Heart right ventricle (tissue), 16 donors: ENCODE measurements at regions not wholly inside any gene's neighbourhood (a gene's known extent, or its start where the extent isn't known, plus 50 kb on each side); places are given as distances from the start of the nearest gene placed in this dataset.

Experiments used
- ATAC-seq, 8 donors: fragments of 200-7000 bp; cut with Tn5 transposase; one replicate each; pipeline ENCODE4 v1.9.1; 2020; ENCODE audit warnings: mild to moderate bottlenecking in 8 of 8, moderate library complexity in 8 of 8, moderate number of reproducible peaks in 1 of 8
- DNase-seq, 2 donors: peaks; one replicate each; pipeline ENCODE4 v3.0.0-alpha.2; 2020
- H3K27ac ChIP-seq, 10 donors: fragments of 200-600 bp; sonication (generic) in 2 of 10; one replicate each; pipeline versions ENCODE4 v1.5.0 to v1.8.0; 2020 to 2022; ENCODE audit warnings: mild to moderate bottlenecking in 3 of 10
- H3K27me3 ChIP-seq, 7 donors: fragments of 200-600 bp; one replicate each; pipeline ENCODE4 v1.8.0; 2021 to 2022; ENCODE audit warnings: mild to moderate bottlenecking in 2 of 7
- H3K36me3 ChIP-seq, 9 donors: fragments of 200-600 bp; sonication (generic) in 1 of 9; one replicate each; pipeline versions ENCODE4 v1.5.0 to v1.8.0; 2020 to 2022; ENCODE audit warnings: mild to moderate bottlenecking in 2 of 9
- H3K4me1 ChIP-seq, 9 donors: fragments of 200-600 bp; sonication (generic) in 1 of 9; one replicate each; pipeline versions ENCODE4 v1.5.0 to v1.8.0; 2020 to 2022; ENCODE audit warnings: mild to moderate bottlenecking in 4 of 9
- H3K4me3 ChIP-seq, 10 donors: fragments of 200-600 bp; sonication (generic) in 2 of 10; one replicate each; pipeline versions ENCODE4 v1.5.0 to v1.8.0; 2020 to 2022; ENCODE audit warnings: mild to moderate bottlenecking in 7 of 10, moderate library complexity in 2 of 10
- H3K9me3 ChIP-seq, 11 donors: fragments of 200-600 bp in 10 of 11; sonication (generic) in 2 of 11; one replicate each; pipeline versions ENCODE4 v1.5.0 to v1.8.0; 2013 to 2022; ENCODE audit warnings: mild to moderate bottlenecking in 2 of 11, control low read depth in 1 of 11, moderate library complexity in 1 of 11
- WGBS, 2 donors: extraction: QIAGEN DNeasy Blood & Tissue Kit; methylation state at CpG; one replicate each; pipeline ENCODE4 v1.1.7; 2013; ENCODE audit warnings: inconsistent platforms in 1 of 2; 5-methylcytosine and 5-hydroxymethylcytosine counted together
- intact Hi-C, 10 donors: fragments of 100-400 bp; cut with DNase I; formaldehyde crosslinking; loops; one replicate each; pipeline versions ENCODE4 v1.11.1 to v1.14.2; 2022
- TF ChIP-seq, protein P1 (sequence below), 9 donors: fragments of 200-600 bp; sonication (generic) in 2 of 9; IDR thresholded peaks; one replicate each; pipeline versions ENCODE4 v1.5.0 to v1.8.0; 2021 to 2022; ENCODE audit warnings: antibody characterized with exemption in 9 of 9, mild to moderate bottlenecking in 5 of 9, moderate library complexity in 1 of 9
- donor health status: Arrhythmogenic right ventricular cardiomyopathy.
- donor health status: ischemic (EF 13 %, LVEDD 7.1; RV severe dilation, severe dysfunction).
- donor health status: healthy with polysubstance abuse.
- donor health status: DM: no; HTN: yes; CAD: no.
- donor health status: DM: no; HTN: no; CAD: no.
- donor health status: ischemic (EF 25% LVEDD 6.9; RV normal size, moderate dysfunction).
- donor health status: ischemic (EF 25% LVEDD 5.7; RV mildly dilated, moderate dysfunction).
- donor health status: healthy.
- donor health status: DM: yes; HTN: yes; CAD: no.
- donor health status: Ischemic cardiomyopathy.
- donor health status: ischemic (EF 35%, LVEDD 5.7; RV mildly dilated, moderate dysfunction).
- donor health status: nonischemic (EF 11% LVEDD 7.7; RV severe dilation, severe dysfunction).
- donor health status: DM: yes; HTN: yes; CAD: no.
- donor health status: PGD.
- donor health status: ischemic (EF 29% LVEDD 5.4; RV normal size, mild dysfunction).
- donor health status: nonischemic (EF 23%, LVEDD 6.1; RV moderate dilation, normal function).

DNA sequence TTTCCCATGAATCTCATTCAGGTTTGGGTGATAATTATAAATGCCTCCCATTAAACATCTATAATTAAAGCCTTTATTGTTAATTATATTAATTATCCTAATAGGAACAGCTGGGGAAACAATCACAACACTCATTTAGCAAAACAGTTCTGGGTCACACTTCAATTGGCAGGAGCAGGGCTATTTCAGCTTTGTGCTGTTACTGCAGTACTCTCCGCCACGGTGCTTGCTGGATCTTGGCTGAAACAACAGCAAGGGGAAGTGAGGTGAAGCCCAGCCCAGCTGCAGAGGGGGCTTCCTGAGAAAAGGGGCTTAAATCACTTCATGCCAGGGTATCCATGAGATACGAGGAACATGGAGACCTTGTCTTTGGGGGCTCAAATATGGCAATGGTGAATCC is 79.5 kb upstream of the SOX11 start:
- WGBS, 2 donors, result 71 to 79% methylated on average over 3 of the region's 3 CpGs
- Histone ChIP-seq H3K36me3 (no peaks in the 10 kb centered on the region), H3K9me3 (peaks cover 0 to 4% (median 0%) of the 10 kb centered on the region in 11 donors), H3K27me3 (peaks cover 0 to 9% (median 0%) of the 10 kb centered on the region in 7 donors), H3K4me3 (no peak overlapping the region), H3K27ac (no peak overlapping the region), H3K4me1 (no peaks in the 10 kb centered on the region)
- DNase-seq (no peak), ATAC-seq (no peak)
- intact Hi-C loops, result no loop called here
- TF ChIP-seq, protein P1, sequence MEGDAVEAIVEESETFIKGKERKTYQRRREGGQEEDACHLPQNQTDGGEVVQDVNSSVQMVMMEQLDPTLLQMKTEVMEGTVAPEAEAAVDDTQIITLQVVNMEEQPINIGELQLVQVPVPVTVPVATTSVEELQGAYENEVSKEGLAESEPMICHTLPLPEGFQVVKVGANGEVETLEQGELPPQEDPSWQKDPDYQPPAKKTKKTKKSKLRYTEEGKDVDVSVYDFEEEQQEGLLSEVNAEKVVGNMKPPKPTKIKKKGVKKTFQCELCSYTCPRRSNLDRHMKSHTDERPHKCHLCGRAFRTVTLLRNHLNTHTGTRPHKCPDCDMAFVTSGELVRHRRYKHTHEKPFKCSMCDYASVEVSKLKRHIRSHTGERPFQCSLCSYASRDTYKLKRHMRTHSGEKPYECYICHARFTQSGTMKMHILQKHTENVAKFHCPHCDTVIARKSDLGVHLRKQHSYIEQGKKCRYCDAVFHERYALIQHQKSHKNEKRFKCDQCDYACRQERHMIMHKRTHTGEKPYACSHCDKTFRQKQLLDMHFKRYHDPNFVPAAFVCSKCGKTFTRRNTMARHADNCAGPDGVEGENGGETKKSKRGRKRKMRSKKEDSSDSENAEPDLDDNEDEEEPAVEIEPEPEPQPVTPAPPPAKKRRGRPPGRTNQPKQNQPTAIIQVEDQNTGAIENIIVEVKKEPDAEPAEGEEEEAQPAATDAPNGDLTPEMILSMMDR (IDR thresholded peaks at IDR 0.05), result no peak

DNA sequence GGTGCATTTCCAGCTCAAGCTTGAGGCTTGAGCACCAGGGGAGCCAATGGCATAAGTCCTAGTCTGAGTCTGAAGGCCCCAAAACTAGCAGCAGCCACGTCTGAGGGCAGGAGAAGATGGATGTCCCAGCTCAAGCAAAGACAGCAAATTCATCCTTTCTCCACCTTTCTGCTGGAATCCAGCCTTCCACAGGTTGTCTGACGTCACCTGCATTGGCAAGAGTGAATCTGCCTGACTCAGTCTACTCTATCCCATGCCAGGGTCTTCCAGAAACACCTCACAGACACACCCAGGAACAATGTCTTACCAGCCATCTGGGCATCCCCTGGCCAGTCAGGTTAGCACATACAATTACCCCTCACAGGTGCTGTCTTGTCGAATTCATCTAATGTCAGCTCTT is 76.2 kb upstream of the SOX11 start:
- no peak overlapping the region for H3K4me3 ChIP-seq
- DNase-seq, result no peak
- H3K9me3 ChIP-seq, result no peaks in the 10 kb centered on the region
- TF ChIP-seq, protein P1 (IDR thresholded peaks at IDR 0.05), result no peak
- no peak overlapping the region for H3K27ac ChIP-seq
- no peak for ATAC-seq
- WGBS, 2 donors, result 82 to 90% methylated on average over 3 of the region's 3 CpGs
- intact Hi-C loops, result no loop called here
- H3K4me1 ChIP-seq, result no peaks in the 10 kb centered on the region
- H3K36me3 ChIP-seq, result no peaks in the 10 kb centered on the region
- no peaks in the 10 kb centered on the region for H3K27me3 ChIP-seq

DNA sequence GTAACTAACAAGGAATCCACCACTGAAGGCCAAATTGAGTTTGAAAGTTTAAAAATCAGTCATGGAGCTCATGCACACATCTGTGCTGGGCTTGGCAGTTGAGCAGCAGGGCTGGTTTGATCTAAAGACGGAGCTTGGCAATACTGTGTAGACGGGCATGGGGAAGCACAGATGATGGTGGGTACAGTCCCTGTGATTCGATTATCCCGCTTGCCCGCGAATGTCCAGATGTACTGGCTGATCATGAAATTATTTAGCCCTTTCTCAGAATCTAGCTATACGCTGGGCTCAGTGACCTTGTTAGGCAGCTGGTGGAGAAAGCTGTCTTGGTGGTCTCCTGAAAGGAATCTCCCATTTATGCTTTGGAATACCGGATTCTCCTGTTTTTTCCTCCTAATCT is 74.8 kb upstream of the SOX11 start:
- Histone ChIP-seq H3K9me3 (no peaks in the 10 kb centered on the region), H3K4me1 (no peaks in the 10 kb centered on the region), H3K4me3 (no peak overlapping the region), H3K27me3 (no peaks in the 10 kb centered on the region), H3K36me3 (no peaks in the 10 kb centered on the region), H3K27ac (no peak overlapping the region)
- DNase-seq, result no peak
- WGBS, 2 donors, result 92 to 98% methylated on average over 8 of the region's 8 CpGs
- ATAC-seq, result no peak
- TF ChIP-seq, protein P1 (IDR thresholded peaks at IDR 0.05), result no peak
- intact Hi-C loops, result no loop called here

DNA sequence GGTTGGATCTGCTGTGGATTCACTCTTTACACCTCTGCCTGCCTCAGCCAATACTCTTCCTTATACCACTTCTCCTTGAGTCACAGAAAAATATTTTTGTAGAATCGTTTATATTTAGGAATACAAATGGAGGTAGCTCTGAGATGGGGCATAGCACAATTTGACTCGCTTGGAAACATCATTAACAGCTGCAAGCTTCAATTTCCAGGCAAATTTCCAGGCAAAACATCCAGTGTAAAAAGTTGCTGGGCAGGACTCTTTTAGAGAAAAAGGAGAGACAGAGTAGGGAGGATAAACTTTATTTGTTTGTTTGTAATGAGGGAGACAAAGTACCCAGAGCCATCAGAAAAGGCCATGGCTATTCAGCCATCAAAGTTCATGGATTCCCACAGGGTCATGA is 74.4 kb upstream of the SOX11 start:
- Histone ChIP-seq H3K4me3 (no peak overlapping the region), H3K9me3 (no peaks in the 10 kb centered on the region), H3K27me3 (no peaks in the 10 kb centered on the region), H3K27ac (no peak overlapping the region), H3K36me3 (no peaks in the 10 kb centered on the region), H3K4me1 (no peaks in the 10 kb centered on the region)
- TF ChIP-seq, protein P1 (IDR thresholded peaks at IDR 0.05), result no peak
- WGBS, 2 donors, result 61 to 74% methylated on average over 2 of the region's 2 CpGs
- intact Hi-C loops, result no loop called here
- no peak for ATAC-seq
- DNase-seq, result no peak

DNA sequence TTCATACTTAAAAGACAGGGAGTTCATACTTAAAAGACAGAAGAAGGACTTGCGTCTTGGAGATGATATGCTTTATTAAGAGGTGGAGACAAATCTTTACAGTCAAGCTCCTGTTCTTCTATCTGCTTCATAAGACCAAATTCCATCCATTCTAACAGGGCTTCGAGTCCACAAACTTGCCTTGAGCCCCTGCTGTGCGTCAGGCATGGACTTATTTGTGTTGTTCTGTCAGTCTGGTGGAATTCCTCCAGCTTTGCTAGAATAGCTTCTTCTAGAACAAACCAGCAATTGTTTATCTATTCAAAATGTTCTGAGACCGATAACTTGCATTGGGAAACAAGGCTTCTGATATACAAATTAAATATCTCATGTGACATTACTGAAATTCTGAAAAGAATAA is 73.9 kb upstream of the SOX11 start:
- intact Hi-C loops, result no loop called here
- 64 to 70% methylated on average over 4 of the region's 4 CpGs for WGBS, 2 donors
- H3K4me3 ChIP-seq, result no peak overlapping the region
- no peak overlapping the region for H3K27ac ChIP-seq
- no peaks in the 10 kb centered on the region for H3K4me1 ChIP-seq
- no peaks in the 10 kb centered on the region for H3K36me3 ChIP-seq
- H3K27me3 ChIP-seq, result no peaks in the 10 kb centered on the region
- TF ChIP-seq, protein P1 (IDR thresholded peaks at IDR 0.05), result no peak
- ATAC-seq (no peak), DNase-seq (no peak)
- H3K9me3 ChIP-seq, result no peaks in the 10 kb centered on the region
